GM12892 (cell line): ENCODE measurements at regions not wholly inside any gene's neighbourhood (a gene's known extent, or its start where the extent isn't known, plus 50 kb on each side); places are given as distances from the start of the nearest gene placed in this dataset.

Source experiments
- POLR2A ChIP-seq: IDR thresholded peaks from 2 replicates; pipeline ENCODE4 v1.6.1; 2011; ENCODE audit warnings: low read depth, low read length, control low read depth
- TAF1 ChIP-seq: IDR thresholded peaks from 2 replicates; pipeline ENCODE4 v1.6.1; 2011; ENCODE audit warnings: low read depth, mild to moderate bottlenecking, control low read depth, low read length, borderline replicate concordance

DNA sequence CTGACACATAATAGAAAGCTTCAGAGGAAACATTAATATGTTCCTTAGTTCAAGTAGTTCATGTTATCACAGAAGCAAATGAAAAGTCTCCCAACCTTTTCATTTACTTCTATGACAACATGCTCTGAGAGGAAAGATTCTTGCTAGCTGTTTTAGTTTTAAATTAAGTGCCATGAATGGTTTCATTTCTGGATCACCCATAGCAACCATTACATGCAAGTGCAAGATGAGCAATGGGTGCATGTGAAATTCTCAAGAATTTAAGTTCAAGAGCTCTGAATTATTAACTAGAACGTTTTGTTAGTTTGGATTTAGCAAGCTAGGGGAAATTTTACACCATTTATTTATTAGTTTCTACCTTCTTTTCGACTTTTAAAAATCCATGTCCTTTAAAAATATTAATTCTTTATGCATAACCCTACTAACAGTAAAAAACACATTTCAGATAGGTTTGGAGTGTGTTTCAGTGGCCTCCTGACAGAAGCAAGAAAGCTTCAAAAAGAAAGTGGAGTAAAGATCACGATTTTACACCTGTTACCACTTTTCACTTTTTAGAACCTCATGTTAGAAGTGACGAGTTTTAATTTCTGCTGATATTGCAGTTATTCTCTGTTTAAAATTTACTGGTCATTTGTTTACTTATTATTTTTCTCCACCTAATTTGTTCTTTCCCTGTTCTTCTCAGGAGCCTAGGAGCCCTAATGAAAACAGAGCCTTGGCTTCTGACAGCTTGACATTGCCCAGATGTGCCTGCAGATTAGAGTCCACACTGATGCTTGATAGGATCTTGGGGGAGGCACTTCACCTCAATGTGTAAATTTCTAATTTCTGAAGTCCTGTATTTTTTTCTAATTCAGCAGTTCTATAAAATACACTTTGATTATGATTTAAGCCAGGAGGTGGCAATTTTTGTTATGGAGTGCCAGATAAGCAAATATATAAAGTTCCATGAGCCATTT, 995.3 kb upstream of the PHF14 start:
- no peak for TF ChIP-seq TAF1
- TF ChIP-seq POLR2A = no peak
